Peyer's patch (tissue), 4 donors: ENCODE measurements at regions not wholly inside any gene's neighbourhood (a gene's known extent, or its start where the extent isn't known, plus 50 kb on each side); places are given as distances from the start of the nearest gene placed in this dataset.

Source experiments
- POLR2A ChIP-seq, 2 donors: fragments of 450-650 bp; IDR thresholded peaks; one replicate each; pipeline ENCODE4 v1.5.1; 2017; ENCODE audit warnings: antibody characterized with exemption in 2 of 2, mild to moderate bottlenecking in 2 of 2, moderate library complexity in 2 of 2
- TF ChIP-seq, protein P1 (sequence below), 6 experiments: fragments of 450-650 bp in 4 of 6; fragments of 200-600 bp in 2 of 6; sonication (generic) in 1 of 6; IDR thresholded peaks; one replicate each; pipeline ENCODE4 v1.5.1; 2017 to 2019; ENCODE audit warnings: antibody characterized with exemption in 6 of 6, mild to moderate bottlenecking in 3 of 6, moderate library complexity in 1 of 6

DNA sequence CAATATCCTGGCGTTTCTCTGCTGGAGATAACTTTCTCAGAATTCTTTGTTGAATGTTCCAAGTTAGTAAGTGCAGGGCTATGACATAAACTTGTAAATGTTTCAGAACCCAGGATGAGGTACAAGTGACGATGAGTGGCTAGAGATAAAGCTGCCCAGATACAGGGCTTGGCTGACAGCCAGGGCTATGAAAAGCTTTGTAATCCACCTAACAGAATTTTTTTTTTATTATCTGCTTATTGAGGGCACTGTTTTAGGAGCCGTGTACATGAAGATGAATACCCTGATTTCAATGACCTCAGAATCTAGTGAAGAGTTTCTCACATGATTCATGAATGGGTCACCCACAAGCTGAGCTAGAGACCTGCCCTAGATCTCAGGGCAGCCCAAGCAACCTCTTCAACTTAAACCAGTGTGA is 431.4 kb downstream of the DIPK2A start:
- TF ChIP-seq, protein P1, sequence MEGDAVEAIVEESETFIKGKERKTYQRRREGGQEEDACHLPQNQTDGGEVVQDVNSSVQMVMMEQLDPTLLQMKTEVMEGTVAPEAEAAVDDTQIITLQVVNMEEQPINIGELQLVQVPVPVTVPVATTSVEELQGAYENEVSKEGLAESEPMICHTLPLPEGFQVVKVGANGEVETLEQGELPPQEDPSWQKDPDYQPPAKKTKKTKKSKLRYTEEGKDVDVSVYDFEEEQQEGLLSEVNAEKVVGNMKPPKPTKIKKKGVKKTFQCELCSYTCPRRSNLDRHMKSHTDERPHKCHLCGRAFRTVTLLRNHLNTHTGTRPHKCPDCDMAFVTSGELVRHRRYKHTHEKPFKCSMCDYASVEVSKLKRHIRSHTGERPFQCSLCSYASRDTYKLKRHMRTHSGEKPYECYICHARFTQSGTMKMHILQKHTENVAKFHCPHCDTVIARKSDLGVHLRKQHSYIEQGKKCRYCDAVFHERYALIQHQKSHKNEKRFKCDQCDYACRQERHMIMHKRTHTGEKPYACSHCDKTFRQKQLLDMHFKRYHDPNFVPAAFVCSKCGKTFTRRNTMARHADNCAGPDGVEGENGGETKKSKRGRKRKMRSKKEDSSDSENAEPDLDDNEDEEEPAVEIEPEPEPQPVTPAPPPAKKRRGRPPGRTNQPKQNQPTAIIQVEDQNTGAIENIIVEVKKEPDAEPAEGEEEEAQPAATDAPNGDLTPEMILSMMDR (IDR thresholded peaks at IDR 0.05), result no peak
- no peak for TF ChIP-seq POLR2A (IDR thresholded peaks at IDR 0.05)
